Endothelial cell of umbilical vein (primary cell): ENCODE measurements at regions not wholly inside any gene's neighbourhood (a gene's known extent, or its start where the extent isn't known, plus 50 kb on each side); places are given as distances from the start of the nearest gene placed in this dataset.

Experiments used
- BruUV-seq: library from RNA; stranded (reverse); fragments of 400-500 nt; replicated peaks from 2 replicates; lab custom pipeline; 2021; lab: Mats Ljungman, UMichigan
- CTCF ChIA-PET: fragments of 300-600, 350-600 bp; sonication (Branson Sonifier 250); formaldehyde crosslinking; loops from one replicate; lab custom pipeline; 2021; ENCODE audit warnings: antibody characterized with exemption, inconsistent platforms; lab: Charles Lee
- POLR2A ChIA-PET: fragments of 300-600, 350-600 bp; sonication (Branson Sonifier 250); formaldehyde crosslinking; loops from one replicate; lab custom pipeline; 2021; ENCODE audit warnings: antibody characterized with exemption, inconsistent platforms; lab: Charles Lee
- DNase-seq: peaks from one replicate; pipeline ENCODE4 v3.0.0-alpha.2; 2011; ENCODE audit warnings: low read depth, low spot score
- FAIRE-seq: peaks from 2 replicates; lab custom pipeline; 2011; peaks lifted over from hg19 to GRCh38; lab: Jason Lieb, UNC
- H2AFZ ChIP-seq: 2 replicates; pipeline ENCODE4 v1.6.0; 2012; ENCODE audit warnings: low read depth, low read length, control low read depth, inconsistent platforms
- H3K27ac ChIP-seq: 2 replicates; pipeline ENCODE4 v1.5.1; 2011; ENCODE audit warnings: low read depth, mild to moderate bottlenecking, control low read depth, low read length, moderate library complexity; ENCODE audit not compliant: insufficient read depth
- H3K27me3 ChIP-seq, 2 experiments: 2 replicates each; pipeline versions ENCODE4 v1.6.0 to v1.6.1; 2011; ENCODE audit warnings: low read length in 2 of 2, mixed read lengths in 1 of 2; ENCODE audit not compliant: control insufficient read depth in 2 of 2, insufficient read depth in 2 of 2
- H3K36me3 ChIP-seq, 2 experiments: 2 replicates in 1 of 2; 3 replicates in 1 of 2; pipeline ENCODE4 v1.5.1; 2011; ENCODE audit warnings: low read length in 2 of 2, mild to moderate bottlenecking in 1 of 2, moderate library complexity in 1 of 2; ENCODE audit not compliant: control insufficient read depth in 2 of 2, insufficient read depth in 2 of 2; ENCODE audit errors: extremely low read depth in 1 of 2
- H3K4me1 ChIP-seq: 3 replicates; pipeline ENCODE4 v1.5.1; 2011; ENCODE audit warnings: mild to moderate bottlenecking, low read length; ENCODE audit not compliant: control insufficient read depth, insufficient read depth; ENCODE audit errors: extremely low read depth
- H3K4me2 ChIP-seq: 2 replicates; pipeline ENCODE4 v1.6.1; 2011; ENCODE audit warnings: low read length, control low read depth, mixed read lengths; ENCODE audit not compliant: insufficient read depth
- H3K4me3 ChIP-seq, 3 experiments: fragments of 200-600 bp in 1 of 3; sonication (generic), shearing (Covaris generic) in 1 of 3; replicated peaks in 1 of 3; 2 replicates each; pipeline ENCODE4 v1.5.1; 2011 to 2016; ENCODE audit warnings: control low read depth in 3 of 3, low read length in 3 of 3, mild to moderate bottlenecking in 2 of 3, inconsistent platforms in 1 of 3, low read depth in 1 of 3, moderate library complexity in 1 of 3; ENCODE audit not compliant: insufficient read depth in 1 of 3
- H3K79me2 ChIP-seq: 2 replicates; pipeline ENCODE4 v1.6.0; 2012; ENCODE audit warnings: low read length, inconsistent platforms; ENCODE audit not compliant: control insufficient read depth, insufficient read depth
- H3K9ac ChIP-seq: replicated peaks from 2 replicates; pipeline ENCODE3; 2011; ENCODE audit warnings: low read length, control low read depth; ENCODE audit not compliant: insufficient read depth; ENCODE audit errors: extremely low read depth
- H3K9me1 ChIP-seq: replicated peaks from 3 replicates; pipeline ENCODE4 v1.6.0; 2011; ENCODE audit warnings: mild to moderate bottlenecking, low read length; ENCODE audit not compliant: control insufficient read depth, insufficient read depth; ENCODE audit errors: extremely low read depth
- H3K9me3 ChIP-seq: replicated peaks from 2 replicates; pipeline ENCODE4 v1.5.1; 2012; ENCODE audit warnings: low read length, inconsistent platforms; ENCODE audit not compliant: control insufficient read depth, insufficient read depth
- H4K20me1 ChIP-seq: replicated peaks from 2 replicates; pipeline ENCODE3; 2011; ENCODE audit warnings: mild to moderate bottlenecking, low read length; ENCODE audit not compliant: control insufficient read depth, insufficient read depth; ENCODE audit errors: extremely low read depth
- EZH2 ChIP-seq: IDR thresholded peaks from 2 replicates; pipeline ENCODE4 v1.6.1; 2012; ENCODE audit warnings: borderline replicate concordance, low read depth, mild to moderate bottlenecking, moderate library complexity, low read length, inconsistent platforms; ENCODE audit not compliant: severe bottlenecking
- FOS ChIP-seq: IDR thresholded peaks from 2 replicates; pipeline ENCODE4 v1.6.1; 2011; ENCODE audit warnings: mild to moderate bottlenecking, low read length, moderate library complexity, borderline replicate concordance; ENCODE audit not compliant: insufficient read depth
- GATA2 ChIP-seq: IDR thresholded peaks from 2 replicates; pipeline ENCODE4 v1.7.0; 2011; ENCODE audit warnings: low read depth, mild to moderate bottlenecking, moderate library complexity, mixed read lengths, low read length; ENCODE audit not compliant: insufficient read length, insufficient read depth
- JUN ChIP-seq: IDR thresholded peaks from 2 replicates; pipeline ENCODE4 v1.6.1; 2011; ENCODE audit warnings: borderline replicate concordance, low read depth; ENCODE audit not compliant: insufficient read length, insufficient read depth
- MYC ChIP-seq: IDR thresholded peaks from one replicate; pipeline ENCODE4 v1.6.1; 2011; ENCODE audit warnings: mild to moderate bottlenecking, low read depth, low read length
- POLR2A ChIP-seq: IDR thresholded peaks from 2 replicates; pipeline ENCODE4 v1.6.1; 2012; ENCODE audit warnings: low read depth, mild to moderate bottlenecking, control low read depth, low read length
- POLR2AphosphoS5 ChIP-seq: IDR thresholded peaks from 2 replicates; pipeline ENCODE4 v1.6.1; 2012; ENCODE audit warnings: low read depth, mild to moderate bottlenecking, control low read depth, low read length, moderate library complexity; ENCODE audit not compliant: insufficient read depth
- dilution Hi-C: fragments of 300-500 bp; cut with MboI; formaldehyde crosslinking; loops from one replicate; pipeline ENCODE4 v1.15.0; 2019; ENCODE audit warnings: low sequenced_read_pairs; ENCODE audit not compliant: extremely low pct_ligation_motif_present
- intact Hi-C: fragments of 100-400 bp; cut with micrococcal nuclease; formaldehyde crosslinking; loops from one replicate; pipeline ENCODE4 v1.10.0; 2022
- TF ChIP-seq, protein P1 (sequence below): IDR thresholded peaks from 2 replicates; pipeline ENCODE4 v1.6.1; 2011; ENCODE audit not compliant: insufficient read depth, insufficient read length
- TF ChIP-seq, protein P2 (sequence below), 2 donors: IDR thresholded peaks; 1 replicate in 1 of 2; 2 replicates in 1 of 2; pipeline ENCODE4 v1.5.1; 2011; ENCODE audit warnings: low read length in 2 of 2, mild to moderate bottlenecking in 2 of 2, moderate library complexity in 2 of 2, control low read depth in 1 of 2, inconsistent platforms in 1 of 2, low read depth in 1 of 2; ENCODE audit not compliant: insufficient read depth in 1 of 2; ENCODE audit errors: extremely low read depth in 1 of 2

GRCh38 chr18:22486667-22487066 lies 69.0 kb upstream of the CTAGE1 start:
- no peak overlapping the region for H3K9ac ChIP-seq
- ChIA-PET POLR2A (no interaction called here), CTCF (interaction anchor here (1.9 kb wide), 1 partner anchor 8 kb away, joined by 7 read pairs; no protein-coding TSS in a partner anchor)
- H3K4me1 ChIP-seq, result no peaks in the 10 kb centered on the region
- DNase-seq (no peak), FAIRE-seq (no peak)
- H3K79me2 ChIP-seq, result no peaks in the 10 kb centered on the region
- TF ChIP-seq FOS (no peak), GATA2 (no peak), JUN (no peak), POLR2AphosphoS5 (no peak), POLR2A (no peak), EZH2 (no peak), MYC (no peak)
- TF ChIP-seq, protein P1, sequence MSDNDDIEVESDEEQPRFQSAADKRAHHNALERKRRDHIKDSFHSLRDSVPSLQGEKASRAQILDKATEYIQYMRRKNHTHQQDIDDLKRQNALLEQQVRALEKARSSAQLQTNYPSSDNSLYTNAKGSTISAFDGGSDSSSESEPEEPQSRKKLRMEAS, result no peak
- TF ChIP-seq, protein P2, sequence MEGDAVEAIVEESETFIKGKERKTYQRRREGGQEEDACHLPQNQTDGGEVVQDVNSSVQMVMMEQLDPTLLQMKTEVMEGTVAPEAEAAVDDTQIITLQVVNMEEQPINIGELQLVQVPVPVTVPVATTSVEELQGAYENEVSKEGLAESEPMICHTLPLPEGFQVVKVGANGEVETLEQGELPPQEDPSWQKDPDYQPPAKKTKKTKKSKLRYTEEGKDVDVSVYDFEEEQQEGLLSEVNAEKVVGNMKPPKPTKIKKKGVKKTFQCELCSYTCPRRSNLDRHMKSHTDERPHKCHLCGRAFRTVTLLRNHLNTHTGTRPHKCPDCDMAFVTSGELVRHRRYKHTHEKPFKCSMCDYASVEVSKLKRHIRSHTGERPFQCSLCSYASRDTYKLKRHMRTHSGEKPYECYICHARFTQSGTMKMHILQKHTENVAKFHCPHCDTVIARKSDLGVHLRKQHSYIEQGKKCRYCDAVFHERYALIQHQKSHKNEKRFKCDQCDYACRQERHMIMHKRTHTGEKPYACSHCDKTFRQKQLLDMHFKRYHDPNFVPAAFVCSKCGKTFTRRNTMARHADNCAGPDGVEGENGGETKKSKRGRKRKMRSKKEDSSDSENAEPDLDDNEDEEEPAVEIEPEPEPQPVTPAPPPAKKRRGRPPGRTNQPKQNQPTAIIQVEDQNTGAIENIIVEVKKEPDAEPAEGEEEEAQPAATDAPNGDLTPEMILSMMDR (IDR thresholded peaks at IDR 0.05; ENCODE audit: extremely low read depth in 1 of 2, insufficient read depth in 1 of 2, low read depth in 1 of 2, low read length in 2 of 2), result no peak
- H3K9me1 ChIP-seq, result no peaks in the 10 kb centered on the region
- no peak overlapping the region for H3K4me3 ChIP-seq
- no peaks in the 10 kb centered on the region for H4K20me1 ChIP-seq
- H3K36me3 ChIP-seq, result no peaks in the 10 kb centered on the region
- no peak overlapping the region for H3K27ac ChIP-seq
- no peak overlapping the region for H3K4me2 ChIP-seq
- H2AFZ ChIP-seq, result no peak overlapping the region
- no peaks in the 10 kb centered on the region for H3K27me3 ChIP-seq
- intact Hi-C loops, result no loop called here
- dilution Hi-C loops, result no loop called here
- H3K9me3 ChIP-seq, result no peaks in the 10 kb centered on the region
- BruUV-seq, result no TSS peak
